ENCODE measurements at regions not wholly inside any gene's neighbourhood (a gene's known extent, or its start where the extent isn't known, plus 50 kb on each side); places are given as distances from the start of the nearest gene placed in this dataset.

- no peak for TF ChIP-seq ZFX (IDR thresholded peaks at IDR 0.05)
- no peak for TF ChIP-seq CTCF (conservative IDR thresholded peaks at IDR 0.05)
- no peak overlapping the region for H3K27ac ChIP-seq
Measured at GRCh38 chr12:128057586-128057985, 209.4 kb upstream of the TMEM132C start.

- TF ChIP-seq CTCF (conservative IDR thresholded peaks at IDR 0.05) (no peak), ZFX (IDR thresholded peaks at IDR 0.05) (no peak)
- no peak overlapping the region for H3K27ac ChIP-seq
Measured at GRCh38 chr12:128059621-128060370, 207.2 kb upstream of the TMEM132C start.

GRCh38 chr12:128068211-128068610 lies 198.8 kb upstream of the TMEM132C start:
- TF ChIP-seq CTCF (conservative IDR thresholded peaks at IDR 0.05) (no peak), ZFX (IDR thresholded peaks at IDR 0.05) (no peak)
- H3K27ac ChIP-seq: no peak overlapping the region

- H3K27ac ChIP-seq: no peak overlapping the region
- TF ChIP-seq ZFX (IDR thresholded peaks at IDR 0.05) (no peak), CTCF (conservative IDR thresholded peaks at IDR 0.05) (peak; percentile 80)
Measured at GRCh38 chr12:128069359-128069997, 197.5 kb upstream of the TMEM132C start.

GRCh38 chr12:128073937-128074336 lies 193.0 kb upstream of the TMEM132C start:
- no peak overlapping the region for H3K27ac ChIP-seq
- TF ChIP-seq CTCF (conservative IDR thresholded peaks at IDR 0.05) (no peak), ZFX (IDR thresholded peaks at IDR 0.05) (no peak)

GRCh38 chr12:128075332-128075731 lies 191.6 kb upstream of the TMEM132C start:
- H3K27ac ChIP-seq: no peak overlapping the region
- TF ChIP-seq ZFX (IDR thresholded peaks at IDR 0.05) (no peak), CTCF (conservative IDR thresholded peaks at IDR 0.05) (no peak)

GRCh38 chr12:128076188-128076587 lies 190.8 kb upstream of the TMEM132C start:
- H3K27ac ChIP-seq: no peak overlapping the region
- TF ChIP-seq CTCF (conservative IDR thresholded peaks at IDR 0.05) (no peak), ZFX (IDR thresholded peaks at IDR 0.05) (no peak)
